CD4-positive, CD25-positive, alpha-beta regulatory T cell (primary cell): ENCODE measurements at regions not wholly inside any gene's neighbourhood (a gene's known extent, or its start where the extent isn't known, plus 50 kb on each side); places are given as distances from the start of the nearest gene placed in this dataset.

Source experiments
- ATAC-seq, 2 donors: fragments of 150-1000 bp; cut with Tn5 transposase; one replicate each; pipeline ENCODE4 v1.10.0; 2021; ENCODE audit warnings: low read depth in 2 of 2, moderate number of reproducible peaks in 2 of 2, moderate library complexity in 1 of 2
- DNase-seq, 3 donors: peaks; one replicate each; pipeline versions ENCODE4 v3.0.0 to v3.0.0-alpha.2; 2012 to 2022; ENCODE audit warnings: mixed read lengths in 1 of 3
- H3K27ac ChIP-seq: one replicate; pipeline ENCODE4 v1.7.0; 2013; ENCODE audit warnings: mild to moderate bottlenecking, low read length; ENCODE audit not compliant: insufficient read depth, poor library complexity, severe bottlenecking
- H3K27me3 ChIP-seq: one replicate; pipeline ENCODE4 v1.7.0; 2013; ENCODE audit warnings: low read length; ENCODE audit not compliant: control insufficient read depth, insufficient read depth
- H3K36me3 ChIP-seq: one replicate; pipeline ENCODE4 v1.7.0; 2013; ENCODE audit warnings: mild to moderate bottlenecking, low read length, moderate library complexity; ENCODE audit not compliant: control insufficient read depth, insufficient read depth
- H3K4me1 ChIP-seq: 2 replicates; pipeline ENCODE4 v1.7.0; 2013; ENCODE audit warnings: mild to moderate bottlenecking, low read length; ENCODE audit not compliant: insufficient read depth, control insufficient read depth, poor library complexity, severe bottlenecking
- H3K4me3 ChIP-seq: one replicate; pipeline ENCODE4 v1.7.0; 2013; ENCODE audit warnings: low read depth, mild to moderate bottlenecking, low read length, moderate library complexity
- H3K9me3 ChIP-seq, 2 experiments: 1 replicate in 1 of 2; 2 replicates in 1 of 2; pipeline ENCODE4 v1.7.0; 2013; ENCODE audit warnings: low read length in 2 of 2, mild to moderate bottlenecking in 1 of 2, moderate library complexity in 1 of 2; ENCODE audit not compliant: control insufficient read depth in 2 of 2
- H3K27ac Mint-ChIP-seq, 3 donors: one replicate each; pipeline ENCODE4 v1.8.0; 2020 to 2022; ENCODE audit warnings: mild to moderate bottlenecking in 3 of 3, mixed read lengths in 3 of 3, moderate library complexity in 2 of 3
- H3K27me3 Mint-ChIP-seq: one replicate; pipeline ENCODE4 v1.8.0; 2022; ENCODE audit warnings: mild to moderate bottlenecking, mixed read lengths
- H3K36me3 Mint-ChIP-seq: one replicate; pipeline ENCODE4 v1.8.0; 2020; ENCODE audit warnings: mixed read lengths
- H3K4me1 Mint-ChIP-seq, 4 donors: one replicate each; pipeline ENCODE4 v1.8.0; 2020 to 2022; ENCODE audit warnings: mixed read lengths in 4 of 4, mild to moderate bottlenecking in 1 of 4
- H3K4me3 Mint-ChIP-seq, 4 donors: one replicate each; pipeline ENCODE4 v1.8.0; 2020 to 2022; ENCODE audit warnings: mild to moderate bottlenecking in 4 of 4, mixed read lengths in 4 of 4, moderate library complexity in 3 of 4
- H3K9me3 Mint-ChIP-seq, 7 donors: one replicate each; pipeline ENCODE4 v1.8.0; 2020 to 2022; ENCODE audit warnings: mixed read lengths in 7 of 7, mild to moderate bottlenecking in 3 of 7, moderate library complexity in 2 of 7

DNA sequence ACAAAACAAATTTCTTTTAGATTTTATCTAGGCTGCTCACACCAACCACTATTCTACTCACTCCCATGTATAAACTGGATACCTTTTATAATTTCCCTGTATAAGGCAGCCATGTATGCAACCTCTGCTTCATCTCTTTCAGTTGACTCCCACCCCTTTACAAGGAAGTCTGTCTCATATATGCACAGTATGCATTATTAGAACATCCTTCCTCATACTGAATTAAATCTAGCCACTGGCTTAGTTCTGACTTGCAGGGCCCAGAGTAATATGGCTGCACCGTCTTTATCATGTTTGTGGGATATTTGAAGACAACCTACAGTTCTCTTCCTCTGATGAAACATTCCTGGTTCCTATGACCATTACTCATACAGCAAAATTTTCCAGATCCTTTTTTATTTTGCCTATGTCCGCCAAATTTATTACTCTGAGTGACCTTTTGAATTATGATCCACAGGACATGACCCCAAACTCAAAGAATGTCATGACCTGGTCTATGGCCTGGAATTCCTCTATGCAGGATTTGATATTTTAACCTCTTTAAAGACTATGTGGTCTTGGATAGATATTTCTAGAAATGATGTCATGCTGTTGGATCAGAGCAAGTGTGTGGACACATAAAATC lies 76.6 kb upstream of the ITGA1 start:
- Mint-ChIP-seq H3K4me1 (peaks cover 2 to 22% (median 5%) of the 10 kb centered on the region in 4 donors), H3K9me3 (peaks cover 0 to 2% (median 0%) of the 10 kb centered on the region in 7 donors), H3K4me3 (no peak overlapping the region), H3K27me3 (peaks cover 5% of the 10 kb centered on the region), H3K27ac (no peak overlapping the region), H3K36me3 (no peaks in the 10 kb centered on the region)
- ATAC-seq (no peak), DNase-seq (no peak)
- Histone ChIP-seq H3K36me3 (no peaks in the 10 kb centered on the region), H3K4me1 (no peaks in the 10 kb centered on the region), H3K4me3 (no peak overlapping the region), H3K9me3 (no peaks in the 10 kb centered on the region), H3K27ac (no peak overlapping the region), H3K27me3 (no peaks in the 10 kb centered on the region)

DNA sequence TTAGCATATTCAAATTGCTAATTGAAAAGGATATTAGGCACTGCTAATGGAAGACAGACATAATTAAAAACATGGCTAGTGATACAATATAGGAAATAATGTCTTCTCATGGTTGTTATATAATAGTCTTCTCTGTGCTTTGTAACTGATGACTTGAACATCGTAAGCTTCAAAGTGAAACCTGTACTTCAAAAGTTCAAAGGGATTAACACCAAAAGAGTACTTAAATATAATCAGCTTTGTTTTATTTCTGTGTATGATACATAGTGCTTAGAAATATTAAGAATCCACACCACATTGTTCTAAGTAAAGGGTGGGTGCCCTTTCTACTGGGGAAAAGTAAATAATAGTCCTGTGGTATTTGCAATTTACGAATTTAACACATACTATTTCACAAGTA lies 75.4 kb upstream of the ITGA1 start:
- peaks cover 5% of the 10 kb centered on the region for H3K27me3 Mint-ChIP-seq
- ATAC-seq (no peak), DNase-seq (no peak)
- H3K4me1 Mint-ChIP-seq = peaks cover 0 to 18% (median 5%) of the 10 kb centered on the region in 4 donors
- peaks cover 0 to 7% (median 2%) of the 10 kb centered on the region in 7 donors for H3K9me3 Mint-ChIP-seq
- no peaks in the 10 kb centered on the region for H3K27me3 ChIP-seq
- no peaks in the 10 kb centered on the region for H3K9me3 ChIP-seq
- no peak overlapping the region for H3K4me3 ChIP-seq
- H3K36me3 ChIP-seq = no peaks in the 10 kb centered on the region
- no peak overlapping the region for H3K4me3 Mint-ChIP-seq
- H3K4me1 ChIP-seq = no peaks in the 10 kb centered on the region
- no peaks in the 10 kb centered on the region for H3K36me3 Mint-ChIP-seq
- no peak overlapping the region for H3K27ac ChIP-seq
- H3K27ac Mint-ChIP-seq = no peak overlapping the region

- Mint-ChIP-seq H3K4me1 (peaks cover 4 to 41% (median 20%) of the 10 kb centered on the region in 4 donors), H3K9me3 (peaks cover 0 to 7% (median 2%) of the 10 kb centered on the region in 7 donors)
- no peak overlapping the region for H3K27ac ChIP-seq
Observed at GRCh38 chr5:52725065-52725746, 62.5 kb upstream of the ITGA1 start.

GRCh38 chr5:52725808-52726207 lies 61.9 kb upstream of the ITGA1 start:
- Histone ChIP-seq H3K4me3 (peak overlapping the region; percentile 58), H3K27ac (no peak overlapping the region)

More at GRCh38 chr5:52725065-52725746, 62.5 kb upstream of the ITGA1 start:
- Mint-ChIP-seq H3K27ac (peak overlapping the region; percentile 57 to 81 (median 59)), H3K4me3 (peak overlapping the region; percentile 32 to 69 (median 40)), H3K36me3 (peaks cover 4% of the 10 kb centered on the region), H3K27me3 (no peaks in the 10 kb centered on the region)
- Histone ChIP-seq H3K4me3 (peak overlapping the region; percentile 58), H3K27me3 (no peaks in the 10 kb centered on the region), H3K9me3 (no peaks in the 10 kb centered on the region), H3K4me1 (peaks cover 16% of the 10 kb centered on the region), H3K36me3 (no peaks in the 10 kb centered on the region)
- DNase-seq (peak; percentile 13 to 77 (median 74)), ATAC-seq (peak; percentile 94 to 97)

GRCh38 chr5:52727020-52727419 lies 60.7 kb upstream of the ITGA1 start:
- Mint-ChIP-seq H3K4me1 (peaks cover 4 to 41% (median 20%) of the 10 kb centered on the region in 4 donors), H3K27me3 (no peaks in the 10 kb centered on the region), H3K36me3 (no peaks in the 10 kb centered on the region), H3K27ac (no peak overlapping the region), H3K4me3 (no peak overlapping the region), H3K9me3 (peaks cover 0 to 7% (median 0%) of the 10 kb centered on the region in 7 donors)
- Histone ChIP-seq H3K36me3 (no peaks in the 10 kb centered on the region), H3K4me3 (no peak overlapping the region), H3K27me3 (no peaks in the 10 kb centered on the region), H3K9me3 (no peaks in the 10 kb centered on the region), H3K27ac (no peak overlapping the region), H3K4me1 (peaks cover 16% of the 10 kb centered on the region)
- ATAC-seq (no peak), DNase-seq (no peak)

More at GRCh38 chr5:52725808-52726207, 61.9 kb upstream of the ITGA1 start:
- no peak for ATAC-seq
- H3K4me3 Mint-ChIP-seq = peak overlapping the region; percentile 32 to 69 (median 40)
- H3K4me1 Mint-ChIP-seq = peaks cover 4 to 41% (median 20%) of the 10 kb centered on the region in 4 donors
- no peak for DNase-seq
- H3K36me3 Mint-ChIP-seq = no peaks in the 10 kb centered on the region
- H3K27me3 Mint-ChIP-seq = no peaks in the 10 kb centered on the region
- Histone ChIP-seq H3K9me3 (no peaks in the 10 kb centered on the region), H3K36me3 (no peaks in the 10 kb centered on the region), H3K27me3 (no peaks in the 10 kb centered on the region), H3K4me1 (peaks cover 16% of the 10 kb centered on the region)
- H3K27ac Mint-ChIP-seq = peak overlapping the region; percentile 11 to 59 (median 57)
- H3K9me3 Mint-ChIP-seq = peaks cover 0 to 7% (median 0%) of the 10 kb centered on the region in 7 donors

- no peaks in the 10 kb centered on the region for H3K9me3 ChIP-seq
- H3K4me1 ChIP-seq = peaks cover 16% of the 10 kb centered on the region
- H3K4me3 Mint-ChIP-seq = no peak overlapping the region
- no peak overlapping the region for H3K27ac ChIP-seq
- H3K9me3 Mint-ChIP-seq = peaks cover 0 to 7% (median 0%) of the 10 kb centered on the region in 7 donors
- H3K4me3 ChIP-seq = no peak overlapping the region
- peak overlapping the region in 2 of 3 donors; percentile 21 to 26 for H3K27ac Mint-ChIP-seq
- no peaks in the 10 kb centered on the region for H3K27me3 ChIP-seq
- H3K4me1 Mint-ChIP-seq = peaks cover 4 to 41% (median 20%) of the 10 kb centered on the region in 4 donors
- H3K27me3 Mint-ChIP-seq = no peaks in the 10 kb centered on the region
- ATAC-seq = no peak
- DNase-seq = no peak
- H3K36me3 Mint-ChIP-seq = no peaks in the 10 kb centered on the region
- H3K36me3 ChIP-seq = no peaks in the 10 kb centered on the region
Observed at GRCh38 chr5:52727576-52727975, 60.1 kb upstream of the ITGA1 start.

- ATAC-seq = no peak
- Histone ChIP-seq H3K36me3 (no peaks in the 10 kb centered on the region), H3K4me3 (no peak overlapping the region), H3K4me1 (peaks cover 16% of the 10 kb centered on the region), H3K27ac (no peak overlapping the region), H3K9me3 (no peaks in the 10 kb centered on the region), H3K27me3 (no peaks in the 10 kb centered on the region)
- peaks cover 0 to 7% (median 0%) of the 10 kb centered on the region in 7 donors for H3K9me3 Mint-ChIP-seq
- no peak overlapping the region for H3K4me3 Mint-ChIP-seq
- H3K27ac Mint-ChIP-seq = peak overlapping the region in 1 of 3 donors; percentile 26
- H3K4me1 Mint-ChIP-seq = peaks cover 4 to 41% (median 19%) of the 10 kb centered on the region in 4 donors
- H3K36me3 Mint-ChIP-seq = no peaks in the 10 kb centered on the region
- no peak for DNase-seq
- H3K27me3 Mint-ChIP-seq = no peaks in the 10 kb centered on the region
Observed at GRCh38 chr5:52728224-52728623, 59.5 kb upstream of the ITGA1 start.
